GM12874 (cell line): ENCODE measurements at regions not wholly inside any gene's neighbourhood (a gene's known extent, or its start where the extent isn't known, plus 50 kb on each side); places are given as distances from the start of the nearest gene placed in this dataset.

Experiments used
- CTCF ChIP-seq: IDR thresholded peaks from 2 replicates; pipeline ENCODE4 v1.5.1; 2011; ENCODE audit warnings: low read depth, mild to moderate bottlenecking, control low read depth, low read length, moderate library complexity; ENCODE audit not compliant: insufficient read depth

DNA sequence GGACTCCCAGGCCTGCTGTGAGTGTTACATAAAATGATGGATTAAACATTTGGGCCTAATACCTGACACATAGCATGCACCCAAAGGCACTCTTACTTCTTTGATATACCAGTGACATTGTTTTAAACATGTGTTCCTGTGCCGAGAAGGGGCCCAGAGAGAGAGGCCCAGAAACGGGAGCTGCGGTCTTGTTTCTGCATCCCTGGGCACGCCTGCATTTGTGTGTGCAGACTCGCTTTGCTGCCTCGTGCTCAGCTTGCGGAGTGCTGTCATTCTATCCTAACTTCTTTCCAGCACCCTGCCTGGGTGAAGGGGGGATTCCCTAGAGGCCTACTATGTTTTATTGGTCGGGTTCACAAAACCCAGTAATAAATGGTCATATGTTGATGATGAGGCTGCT is 666.2 kb upstream of the HS6ST1 start:
- no peak for TF ChIP-seq CTCF

GRCh38 chr2:128986026-128986715 is 667.5 kb upstream of the HS6ST1 start:
- no peak for TF ChIP-seq CTCF

DNA sequence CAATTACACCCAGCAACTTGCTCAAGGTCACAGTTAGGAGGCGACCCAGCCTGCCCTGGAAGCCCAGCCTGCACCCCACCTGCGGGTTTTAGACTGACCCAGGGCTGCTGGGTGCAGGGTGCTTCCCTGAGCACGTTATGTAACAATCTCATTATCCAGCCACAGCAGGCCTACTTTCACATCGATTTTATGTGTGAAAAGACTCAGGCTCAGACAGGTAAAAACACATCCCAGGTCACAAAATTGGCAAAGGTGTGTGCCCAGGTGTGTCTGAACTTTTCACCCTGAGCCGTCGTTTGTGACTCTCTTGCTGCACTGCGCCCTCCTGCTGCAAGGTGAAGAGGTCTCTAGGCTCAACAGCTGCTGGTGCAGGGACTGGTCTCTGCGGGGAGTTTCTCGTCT is 668.2 kb upstream of the HS6ST1 start:
- no peak for TF ChIP-seq CTCF

GRCh38 chr2:128988326-128988725 is 669.7 kb upstream of the HS6ST1 start:
- no peak for TF ChIP-seq CTCF

GRCh38 chr2:128988967-128989366 is 670.3 kb upstream of the HS6ST1 start:
- no peak for TF ChIP-seq CTCF

DNA sequence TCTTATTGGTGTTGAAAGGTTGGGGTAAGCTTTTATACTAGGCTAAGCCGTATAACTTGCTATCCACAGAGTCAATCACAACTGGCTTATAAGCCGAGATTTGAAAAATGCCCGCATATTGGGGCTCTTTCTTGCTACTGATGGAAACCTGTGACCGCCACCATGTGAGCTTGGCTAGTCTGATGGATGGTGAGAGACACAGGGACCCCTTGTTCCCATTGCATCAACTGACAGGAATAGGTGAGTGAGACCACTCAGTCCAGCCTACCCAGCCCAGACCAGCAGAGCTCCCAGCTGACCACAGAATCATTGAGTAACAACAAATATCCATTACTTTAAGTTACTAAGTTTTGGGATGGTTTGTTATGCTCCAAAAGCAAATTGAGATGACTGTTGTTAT is 676.4 kb upstream of the HS6ST1 start:
- TF ChIP-seq CTCF: no peak

- TF ChIP-seq CTCF: no peak
These were observed 677.4 kb upstream of the HS6ST1 start for GRCh38 chr2:128996078-128996477.
